ENCODE measurements at regions not wholly inside any gene's neighbourhood (a gene's known extent, or its start where the extent isn't known, plus 50 kb on each side); places are given as distances from the start of the nearest gene placed in this dataset.

- no peak for DNase-seq
Observed at GRCh38 chr6:1485678-1486077, 96.3 kb downstream of the FOXF2 start.

- DNase-seq: no peak
Observed at GRCh38 chr6:1486387-1486786, 97.0 kb downstream of the FOXF2 start.

- no peak for DNase-seq
Observed at GRCh38 chr6:1487239-1487638, 97.9 kb downstream of the FOXF2 start.

DNA sequence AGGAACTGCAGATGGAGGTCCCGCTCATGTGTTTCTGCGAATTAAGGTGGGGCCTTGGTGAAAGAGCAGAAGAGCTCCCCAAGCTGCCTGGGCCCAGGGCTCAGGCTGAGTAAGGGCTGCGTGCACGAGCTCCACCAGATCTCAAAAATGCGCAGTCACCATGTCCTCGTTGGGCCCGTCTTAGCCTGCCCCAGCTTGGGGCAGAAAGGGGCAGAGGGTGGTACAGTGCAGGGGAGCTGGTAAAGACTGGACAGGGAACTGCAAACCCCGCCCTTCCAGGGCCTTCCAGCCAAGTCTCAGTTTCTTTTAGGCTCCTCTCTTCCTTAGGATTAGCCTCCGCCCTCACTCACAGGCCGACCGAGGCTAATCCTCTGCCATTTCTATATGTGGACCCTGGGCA is 101.6 kb downstream of the FOXF2 start:
- DNase-seq: no peak

- DNase-seq: no peak
Observed at GRCh38 chr6:1491591-1492319, 102.4 kb downstream of the FOXF2 start.

DNA sequence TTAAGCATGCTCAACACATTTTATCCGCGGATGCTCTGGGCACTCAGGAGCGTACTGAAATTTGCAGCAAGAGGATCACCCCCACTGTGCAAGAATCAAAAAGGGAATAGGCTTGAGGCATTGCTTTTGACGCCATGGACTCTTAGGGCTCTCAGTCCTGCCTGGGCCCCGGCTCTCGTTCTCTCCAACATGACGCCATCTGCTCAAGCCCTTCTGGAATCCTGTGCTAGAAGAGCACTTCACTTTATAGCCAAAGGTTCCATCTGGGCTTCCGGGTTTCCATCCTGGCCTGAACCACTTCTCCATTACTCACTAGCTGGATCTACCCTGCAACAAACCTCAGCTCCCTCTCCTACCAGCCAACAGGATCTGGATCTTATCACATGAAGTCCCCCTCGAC is 105.3 kb downstream of the FOXF2 start:
- DNase-seq: no peak

- DNase-seq: no peak
Observed at GRCh38 chr6:1495344-1495743, 106.0 kb downstream of the FOXF2 start.

DNA sequence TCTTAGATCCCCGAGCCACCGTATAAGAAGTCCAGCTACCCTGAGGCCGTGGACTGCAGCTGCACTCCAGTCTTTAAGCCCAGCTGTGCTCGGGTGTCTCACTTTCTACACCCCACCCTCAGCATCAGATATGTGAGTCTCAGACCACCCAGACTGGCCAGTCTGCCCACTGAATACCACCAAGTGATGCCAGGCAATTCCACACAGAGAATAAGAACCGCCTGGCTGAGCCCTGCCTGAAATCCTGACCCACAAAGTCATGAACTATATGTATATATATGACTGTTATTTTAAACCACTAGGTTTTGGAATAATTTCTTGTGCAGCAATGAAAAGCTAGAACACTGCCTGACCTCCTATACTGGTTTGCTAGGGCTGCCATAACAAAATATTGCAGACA is 106.7 kb downstream of the FOXF2 start:
- no peak for DNase-seq

DNA sequence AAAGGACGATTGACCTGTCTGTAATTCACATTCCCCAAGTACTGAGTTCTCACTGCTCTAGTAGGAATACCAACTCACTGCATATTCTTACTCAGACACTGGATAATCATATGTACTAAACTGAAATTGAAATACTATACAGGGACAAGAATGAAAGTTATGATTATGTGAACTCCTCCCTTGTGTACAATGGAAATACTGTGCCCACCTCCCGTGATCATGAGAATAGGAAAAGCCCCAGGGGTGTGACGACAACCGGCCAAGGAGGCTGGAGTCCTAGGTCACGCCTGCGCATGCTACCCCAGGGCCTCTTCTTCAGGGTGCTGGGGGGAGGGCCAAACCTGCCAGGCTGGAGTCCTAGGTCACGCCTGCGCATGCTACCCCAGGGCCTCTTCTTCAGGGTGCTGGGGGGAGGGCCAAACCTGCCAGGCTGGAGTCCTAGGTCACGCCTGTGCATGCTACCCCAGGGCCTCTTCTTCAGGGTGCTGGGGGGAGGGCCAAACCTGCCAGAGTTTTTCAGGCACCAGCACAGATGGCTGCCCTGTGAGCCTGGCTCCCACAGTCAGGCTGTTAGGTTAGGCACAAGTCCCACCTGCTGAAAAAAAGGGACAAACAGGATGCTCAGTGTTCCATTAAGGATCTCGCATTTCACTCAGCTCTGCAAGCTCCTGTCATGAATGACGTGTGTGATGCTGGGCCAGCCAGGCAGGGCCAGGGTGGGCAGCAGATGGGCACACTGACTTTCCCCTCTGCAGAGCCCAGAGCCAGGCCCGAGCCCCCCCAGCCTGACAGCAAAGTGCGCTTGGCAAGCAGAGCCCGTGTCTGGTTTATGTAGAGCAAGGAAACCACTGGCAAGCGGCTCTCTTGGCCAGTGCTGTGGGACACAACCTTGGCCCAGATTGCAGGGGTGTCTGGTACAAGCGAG is 107.7 kb downstream of the FOXF2 start:
- DNase-seq: no peak

- no peak for DNase-seq
Observed at GRCh38 chr6:1497761-1498105, 108.4 kb downstream of the FOXF2 start.

DNA sequence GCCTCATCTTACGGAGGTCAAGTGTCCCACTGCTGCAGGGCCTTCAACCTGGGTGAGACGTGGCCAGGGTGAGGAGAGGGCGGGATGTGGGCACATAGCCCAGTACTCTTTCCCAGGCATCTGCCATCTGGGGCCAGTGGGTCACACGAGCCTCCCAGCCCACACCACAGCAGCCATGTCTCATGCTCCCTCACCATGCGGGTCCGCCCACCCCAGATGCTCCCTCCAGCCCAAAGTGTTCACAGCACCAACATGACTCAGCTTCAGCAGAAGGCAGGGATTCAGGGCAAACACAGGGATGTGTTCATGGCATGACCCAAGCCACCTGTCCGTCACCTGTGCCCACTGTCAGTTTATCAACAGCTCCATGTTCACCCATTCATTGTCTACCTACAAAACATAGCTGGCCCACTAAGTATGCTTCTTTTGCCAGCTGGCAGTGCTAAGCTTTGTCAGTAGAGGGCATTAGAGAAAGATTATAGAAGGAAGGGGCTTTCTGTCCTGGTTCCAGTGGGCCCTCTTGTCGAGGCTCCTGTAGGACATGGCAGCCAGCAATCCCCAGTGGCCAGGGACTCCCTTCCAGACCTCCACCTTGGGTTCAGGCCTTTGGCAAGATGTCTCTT is 109.2 kb downstream of the FOXF2 start:
- no peak for DNase-seq

DNA sequence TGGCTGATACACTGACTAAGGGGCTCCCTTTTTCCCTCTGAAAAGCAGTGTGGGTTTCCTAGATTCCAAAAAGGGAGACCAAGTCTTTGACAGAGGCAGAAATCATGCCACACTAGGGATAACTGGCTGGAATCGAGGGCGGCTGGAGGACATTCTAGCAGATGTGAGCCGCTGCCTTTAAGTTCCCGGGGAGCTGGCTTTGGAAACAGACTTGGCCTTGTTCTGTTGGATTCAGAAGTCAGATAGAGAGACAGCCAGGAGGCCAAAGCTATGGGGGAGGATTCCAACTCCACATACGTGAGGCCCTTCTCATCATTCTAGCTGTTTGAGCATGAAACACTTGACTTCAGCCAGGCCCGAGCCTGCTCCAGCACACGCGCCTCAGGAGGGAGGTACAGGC is 109.9 kb upstream of the FOXC1 start:
- no peak for DNase-seq

DNA sequence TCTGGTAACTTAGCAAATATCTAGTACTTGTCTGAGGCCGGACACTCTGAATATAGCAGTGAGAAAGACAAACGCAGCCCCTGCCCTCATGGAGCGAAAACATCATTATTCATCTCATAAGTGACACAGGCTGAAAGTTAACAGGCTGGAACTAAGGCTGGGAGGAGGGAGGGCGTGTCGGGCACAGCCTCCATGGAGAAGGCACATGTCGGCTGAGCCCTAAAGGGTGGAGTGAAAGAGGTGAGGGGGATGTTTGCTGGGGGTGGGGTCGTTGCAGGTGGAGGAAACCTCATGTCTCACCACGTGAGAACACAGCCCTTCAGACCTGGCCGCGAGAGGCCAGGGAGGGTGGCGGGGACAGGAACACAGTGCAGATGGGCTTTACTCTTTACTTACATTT is 108.8 kb upstream of the FOXC1 start:
- DNase-seq: no peak

- DNase-seq: no peak
Observed at GRCh38 chr6:1502041-1502440, 107.7 kb upstream of the FOXC1 start.

- DNase-seq: no peak
Observed at GRCh38 chr6:1503811-1504210, 105.9 kb upstream of the FOXC1 start.

- no peak for DNase-seq
Observed at GRCh38 chr6:1504465-1504864, 105.2 kb upstream of the FOXC1 start.

DNA sequence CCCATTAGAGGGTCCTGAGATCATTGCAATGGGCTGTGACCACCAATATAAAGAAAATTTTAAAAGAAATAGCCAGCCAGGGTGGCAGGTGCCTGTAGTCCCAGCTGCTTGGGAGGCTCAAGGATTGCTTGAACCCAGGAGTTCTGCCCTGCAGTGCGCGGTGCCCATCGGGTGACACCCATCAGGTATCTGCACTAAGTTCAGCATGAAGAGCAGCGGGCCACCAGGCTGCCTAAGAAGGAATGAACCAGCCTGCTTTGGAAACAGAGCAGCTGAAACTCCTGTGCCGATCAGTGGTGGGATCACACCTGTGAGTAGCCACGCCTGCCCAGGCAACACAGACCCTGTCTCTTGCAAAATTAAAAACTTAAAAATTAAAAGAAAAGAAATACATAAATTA is 102.5 kb upstream of the FOXC1 start:
- DNase-seq: no peak

- no peak for DNase-seq
Observed at GRCh38 chr6:1509241-1509640, 100.5 kb upstream of the FOXC1 start.

GRCh38 chr6:1510239-1510638 is 99.5 kb upstream of the FOXC1 start:
- no peak for DNase-seq

DNA sequence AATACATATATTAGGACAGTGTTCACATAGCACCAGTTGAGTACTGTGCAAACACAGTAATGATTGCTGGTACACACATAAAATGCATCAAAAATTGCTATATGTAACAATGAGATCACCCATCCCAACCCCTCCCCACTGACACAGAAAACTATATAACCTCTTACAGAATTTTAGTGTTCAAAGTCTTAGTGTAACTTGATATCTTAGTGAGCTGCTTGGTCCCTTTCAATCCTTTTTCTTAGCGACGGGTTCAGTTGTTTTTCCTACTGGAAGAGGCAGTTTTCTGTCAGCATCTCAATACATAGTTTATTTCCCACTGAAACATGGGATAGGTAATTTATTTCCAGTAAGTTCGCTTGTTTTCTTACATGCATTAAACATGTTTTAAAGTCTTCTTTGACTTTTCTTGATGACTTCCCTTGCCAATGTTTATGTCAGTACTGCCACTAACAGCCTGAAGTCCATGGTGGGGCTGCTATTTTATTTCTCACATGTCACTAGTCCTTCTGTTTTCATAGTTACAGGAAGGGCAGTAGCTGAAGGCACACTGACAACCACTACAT is 96.4 kb upstream of the FOXC1 start:
- no peak for DNase-seq

- no peak for DNase-seq
Observed at GRCh38 chr6:1514078-1514477, 95.6 kb upstream of the FOXC1 start.

DNA sequence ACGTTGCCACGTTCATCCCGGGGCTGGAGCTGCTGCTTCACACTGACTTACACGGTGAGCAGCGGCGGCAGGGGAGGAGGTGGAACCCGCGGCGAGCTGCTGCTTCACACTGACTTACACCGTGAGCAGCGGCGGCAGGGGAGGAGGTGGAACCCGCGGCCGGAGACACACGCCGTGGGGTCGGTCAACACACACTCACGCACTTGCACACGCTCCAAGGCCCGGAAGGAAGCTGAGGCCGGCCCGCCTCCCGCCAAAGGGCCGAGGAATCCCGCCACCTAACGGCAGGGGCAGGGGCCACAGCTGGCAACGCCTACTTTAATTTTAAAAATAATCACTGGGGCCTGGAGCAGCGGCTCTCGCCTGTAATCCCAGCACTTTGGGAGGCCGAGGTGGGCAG is 94.4 kb upstream of the FOXC1 start:
- DNase-seq: no peak

DNA sequence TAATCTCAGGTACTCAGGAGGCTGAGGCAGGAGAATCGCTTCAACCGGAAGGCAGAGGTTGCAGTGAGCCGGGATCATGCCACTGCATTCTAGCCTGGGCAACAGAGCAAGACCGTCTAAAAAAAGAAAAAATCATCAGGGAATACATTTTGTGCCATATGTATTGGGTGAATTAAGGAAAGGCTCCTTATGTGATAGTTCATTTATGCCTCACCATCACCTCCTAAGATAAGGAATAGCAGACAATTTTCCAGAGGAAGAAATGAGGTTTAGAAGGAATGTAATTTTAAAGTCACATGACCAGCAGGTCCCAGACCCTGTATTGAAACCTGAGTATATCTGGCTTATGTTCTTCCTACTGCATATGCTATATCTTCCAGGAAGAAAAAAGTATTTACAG is 93.9 kb upstream of the FOXC1 start:
- no peak for DNase-seq
